Left lung (tissue), 4 donors: ENCODE measurements at regions not wholly inside any gene's neighbourhood (a gene's known extent, or its start where the extent isn't known, plus 50 kb on each side); places are given as distances from the start of the nearest gene placed in this dataset.

Source experiments
- ATAC-seq: fragments of 200-7000 bp; cut with Tn5 transposase; one replicate; pipeline ENCODE4 v1.9.1; 2020; ENCODE audit warnings: moderate library complexity
- DNase-seq, 4 donors: peaks; one replicate each; pipeline ENCODE4 v3.0.0-alpha.2; 2013 to 2020
- H3K27ac ChIP-seq, 2 donors: fragments of 200-600 bp; sonication (generic) in 1 of 2; one replicate each; pipeline versions ENCODE4 v1.5.0 to v1.8.0; 2020 to 2021
- H3K27me3 ChIP-seq, 2 donors: fragments of 200-600 bp; sonication (generic) in 1 of 2; one replicate each; pipeline versions ENCODE4 v1.5.0 to v1.8.0; 2020 to 2021
- H3K36me3 ChIP-seq, 2 donors: fragments of 200-600 bp; sonication (generic) in 1 of 2; one replicate each; pipeline versions ENCODE4 v1.5.0 to v1.8.0; 2020 to 2021
- H3K4me1 ChIP-seq, 2 donors: fragments of 200-600 bp; one replicate each; pipeline ENCODE4 v1.8.0; 2021
- H3K4me3 ChIP-seq, 2 donors: fragments of 200-600 bp; sonication (generic) in 1 of 2; one replicate each; pipeline versions ENCODE4 v1.5.0 to v1.8.0; 2020 to 2021; ENCODE audit warnings: mild to moderate bottlenecking in 1 of 2
- H3K9me3 ChIP-seq, 2 donors: fragments of 200-600 bp; sonication (generic) in 1 of 2; one replicate each; pipeline versions ENCODE4 v1.5.0 to v1.8.0; 2020 to 2021
- CTCF ChIP-seq, 2 donors: fragments of 200-600 bp; sonication (generic) in 1 of 2; IDR thresholded peaks; one replicate each; pipeline versions ENCODE4 v1.5.0 to v1.8.0; 2021; ENCODE audit warnings: antibody characterized with exemption in 2 of 2
- intact Hi-C, 2 donors: fragments of 100-400 bp; cut with DNase I; formaldehyde crosslinking; loops; one replicate each; pipeline versions ENCODE4 v1.11.2 to v1.14.2; 2022
- donor health status: DM: no; HTN: yes; CAD: no.
- donor health status: DM: no; HTN: no; CAD: no.

GRCh38 chr3:106032479-106032878 is 163.7 kb upstream of the CBLB start:
- ATAC-seq (no peak), DNase-seq (no peak)
- H3K27ac ChIP-seq = no peak overlapping the region
- no peaks in the 10 kb centered on the region for H3K9me3 ChIP-seq
- no peaks in the 10 kb centered on the region for H3K4me1 ChIP-seq
- intact Hi-C loops = no loop called here
- H3K4me3 ChIP-seq = no peak overlapping the region
- no peak for TF ChIP-seq CTCF (IDR thresholded peaks at IDR 0.05)
- no peaks in the 10 kb centered on the region for H3K36me3 ChIP-seq
- H3K27me3 ChIP-seq = no peaks in the 10 kb centered on the region

- Histone ChIP-seq H3K9me3 (peaks cover 0 to 4% of the 10 kb centered on the region in 2 donors), H3K36me3 (no peaks in the 10 kb centered on the region), H3K27ac (no peak overlapping the region), H3K4me1 (no peaks in the 10 kb centered on the region), H3K4me3 (no peak overlapping the region), H3K27me3 (no peaks in the 10 kb centered on the region)
- DNase-seq = no peak
- no peak for TF ChIP-seq CTCF (IDR thresholded peaks at IDR 0.05)
- no peak for ATAC-seq
- intact Hi-C loops = no loop called here
Observed at GRCh38 chr3:106033654-106034053, 164.8 kb upstream of the CBLB start.

DNA sequence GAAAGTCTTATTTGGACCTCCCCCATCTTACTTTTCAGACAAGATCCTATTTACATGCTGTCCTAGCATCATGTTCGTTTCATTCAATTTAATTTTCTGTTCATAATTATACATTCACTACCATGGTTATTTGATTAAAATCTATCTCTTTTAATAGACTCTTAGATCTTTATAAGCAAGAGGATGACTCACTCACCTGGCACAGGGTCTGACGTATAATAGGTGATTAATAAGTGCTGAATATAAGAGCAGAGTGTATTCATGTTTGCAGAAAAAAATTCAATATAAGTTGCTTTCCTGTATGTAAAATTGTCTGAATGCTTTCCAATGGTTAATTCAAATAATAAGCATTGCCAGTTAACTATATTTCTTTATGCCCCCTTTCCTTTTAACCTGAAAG is 165.5 kb upstream of the CBLB start:
- ATAC-seq (no peak), DNase-seq (no peak)
- Histone ChIP-seq H3K9me3 (peaks cover 0 to 4% of the 10 kb centered on the region in 2 donors), H3K27ac (no peak overlapping the region), H3K4me1 (no peaks in the 10 kb centered on the region), H3K27me3 (no peaks in the 10 kb centered on the region), H3K4me3 (no peak overlapping the region), H3K36me3 (no peaks in the 10 kb centered on the region)
- no peak for TF ChIP-seq CTCF (IDR thresholded peaks at IDR 0.05)
- intact Hi-C loops = no loop called here

DNA sequence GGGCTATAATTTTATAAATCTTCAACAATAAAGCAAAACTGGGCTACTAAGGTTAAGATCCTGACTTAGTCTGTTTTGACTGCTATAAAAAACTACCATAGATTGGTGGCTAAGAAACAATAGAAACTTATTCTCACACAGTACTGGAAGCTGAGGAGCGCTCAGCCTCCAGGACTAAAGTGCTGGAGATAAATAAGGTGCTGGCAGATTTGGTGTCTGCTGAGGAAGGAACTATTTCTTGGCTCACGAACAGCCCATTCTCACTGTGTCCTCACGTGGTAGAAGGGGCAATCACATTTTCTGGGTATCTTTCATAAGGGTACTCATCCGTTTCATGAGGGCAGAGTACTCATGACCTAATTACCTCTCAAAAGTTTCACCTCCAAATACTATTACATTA is 166.8 kb upstream of the CBLB start:
- Histone ChIP-seq H3K36me3 (no peaks in the 10 kb centered on the region), H3K27me3 (no peaks in the 10 kb centered on the region), H3K9me3 (peaks cover 0 to 4% of the 10 kb centered on the region in 2 donors), H3K4me1 (no peaks in the 10 kb centered on the region), H3K4me3 (no peak overlapping the region), H3K27ac (no peak overlapping the region)
- intact Hi-C loops = no loop called here
- no peak for DNase-seq
- ATAC-seq = no peak
- TF ChIP-seq CTCF (IDR thresholded peaks at IDR 0.05) = no peak

DNA sequence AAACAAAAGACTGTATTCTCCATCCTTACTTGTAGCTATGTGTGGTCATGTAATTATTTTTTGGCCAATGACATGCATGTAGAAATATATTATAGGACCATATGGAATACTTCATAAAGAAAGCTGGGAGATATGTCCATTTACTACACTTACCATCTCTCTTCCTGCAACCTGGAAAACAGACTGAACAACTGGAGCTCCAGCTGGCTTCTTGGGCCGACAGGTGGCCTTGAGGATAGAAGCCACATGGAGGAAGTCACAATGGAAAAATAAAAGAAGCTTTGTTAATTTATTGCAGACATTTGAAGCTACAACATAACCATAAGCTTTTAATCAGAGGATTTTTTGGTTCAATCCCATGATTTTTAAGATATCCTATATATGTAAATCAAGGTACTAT is 167.9 kb upstream of the CBLB start:
- no peaks in the 10 kb centered on the region for H3K4me1 ChIP-seq
- H3K27me3 ChIP-seq = no peaks in the 10 kb centered on the region
- no peaks in the 10 kb centered on the region for H3K36me3 ChIP-seq
- H3K4me3 ChIP-seq = no peak overlapping the region
- ATAC-seq = no peak
- TF ChIP-seq CTCF (IDR thresholded peaks at IDR 0.05) = no peak
- peaks cover 0 to 4% of the 10 kb centered on the region in 2 donors for H3K9me3 ChIP-seq
- intact Hi-C loops = no loop called here
- no peak overlapping the region for H3K27ac ChIP-seq
- no peak for DNase-seq
